H1 (cell line): ENCODE measurements at regions not wholly inside any gene's neighbourhood (a gene's known extent, or its start where the extent isn't known, plus 50 kb on each side); places are given as distances from the start of the nearest gene placed in this dataset.

ENCODE experiments used
- CTCF ChIA-PET: fragments of 300-600 bp; sonication (Branson Sonifier 250); formaldehyde crosslinking; loops from one replicate; lab custom pipeline; 2021; ENCODE audit not compliant: partially characterized antibody; lab: Charles Lee
- POLR2A ChIA-PET: fragments of 300-600 bp; sonication (Branson Sonifier 250); formaldehyde crosslinking; loops from one replicate; lab custom pipeline; 2021; ENCODE audit warnings: inconsistent platforms; ENCODE audit not compliant: partially characterized antibody; lab: Charles Lee
- DNase-seq, 2 experiments: peaks; one replicate each; pipeline versions ENCODE4 v3.0.0 to v3.0.0-alpha.2; 2010 to 2022; ENCODE audit warnings: low spot score in 2 of 2, low read depth in 1 of 2, mixed read lengths in 1 of 2
- FAIRE-seq: peaks from 2 replicates; lab custom pipeline; 2011; peaks lifted over from hg19 to GRCh38; lab: Jason Lieb, UNC
- H2AFZ ChIP-seq: 2 replicates; pipeline ENCODE4 v1.8.1; 2012; ENCODE audit warnings: low read length, inconsistent platforms
- H2AK5ac ChIP-seq: 2 replicates; pipeline ENCODE4 v1.6.1; 2013; ENCODE audit warnings: low read depth, low read length
- H2BK120ac ChIP-seq: replicated peaks from 2 replicates; pipeline ENCODE3; 2013; ENCODE audit warnings: low read depth, low read length, inconsistent platforms
- H2BK12ac ChIP-seq: 2 replicates; pipeline ENCODE4 v1.6.1; 2013; ENCODE audit warnings: low read depth, low read length
- H2BK15ac ChIP-seq: 2 replicates; pipeline ENCODE4 v1.6.1; 2013; ENCODE audit warnings: low read length
- H2BK20ac ChIP-seq: 2 replicates; pipeline ENCODE4 v1.6.1; 2013; ENCODE audit warnings: low read length
- H2BK5ac ChIP-seq: 2 replicates; pipeline ENCODE4 v1.6.1; 2013; ENCODE audit warnings: low read depth, low read length
- H3K14ac ChIP-seq: 2 replicates; pipeline ENCODE4 v1.6.1; 2013; ENCODE audit warnings: inconsistent platforms; ENCODE audit not compliant: insufficient read length
- H3K18ac ChIP-seq: 2 replicates; pipeline ENCODE4 v1.6.1; 2013; ENCODE audit warnings: low read length; ENCODE audit errors: extremely low read depth
- H3K23ac ChIP-seq: 2 replicates; pipeline ENCODE4 v1.6.1; 2013; ENCODE audit warnings: inconsistent platforms; ENCODE audit not compliant: insufficient read length
- H3K23me2 ChIP-seq: 2 replicates; pipeline ENCODE4 v1.6.1; 2013; ENCODE audit warnings: low read depth, low read length
- H3K27ac ChIP-seq: 2 replicates; pipeline ENCODE4 v1.6.1; 2011; ENCODE audit warnings: low read depth, low read length, inconsistent platforms
- H3K27me3 ChIP-seq, 4 experiments: replicated peaks in 1 of 4; 1 replicate in 1 of 4; 2 replicates in 3 of 4; pipeline versions ENCODE4 v1.6.1 to v1.8.1; 2011 to 2013; ENCODE audit warnings: low read length in 3 of 4, mild to moderate bottlenecking in 3 of 4, inconsistent platforms in 2 of 4, mixed read lengths in 2 of 4, moderate library complexity in 1 of 4; ENCODE audit not compliant: control insufficient read depth in 3 of 4, insufficient read depth in 3 of 4; ENCODE audit errors: extremely low read depth in 1 of 4
- H3K36me3 ChIP-seq, 4 experiments: 2 replicates each; pipeline versions ENCODE4 v1.6.1 to v1.8.1; 2011 to 2013; ENCODE audit warnings: mild to moderate bottlenecking in 4 of 4, low read length in 3 of 4, moderate library complexity in 2 of 4, control low read depth in 1 of 4, inconsistent platforms in 1 of 4; ENCODE audit not compliant: insufficient read depth in 4 of 4, control insufficient read depth in 2 of 4
- H3K4ac ChIP-seq: replicated peaks from 2 replicates; pipeline ENCODE3; 2013; ENCODE audit warnings: low read length, low read depth, mixed read lengths, inconsistent platforms; ENCODE audit not compliant: insufficient read length
- H3K4me1 ChIP-seq, 4 experiments: replicated peaks in 1 of 4; 1 replicate in 1 of 4; 2 replicates in 3 of 4; pipeline versions ENCODE4 v1.6.1 to v1.8.1; 2011 to 2013; ENCODE audit warnings: low read length in 3 of 4, inconsistent platforms in 2 of 4, mixed read lengths in 1 of 4; ENCODE audit not compliant: insufficient read depth in 4 of 4, control insufficient read depth in 3 of 4
- H3K4me2 ChIP-seq, 2 experiments: 2 replicates each; pipeline versions ENCODE4 v1.6.1 to v1.8.1; 2011 to 2013; ENCODE audit warnings: low read depth in 2 of 2, low read length in 2 of 2, control low read depth in 1 of 2, inconsistent platforms in 1 of 2, mild to moderate bottlenecking in 1 of 2; ENCODE audit not compliant: insufficient read depth in 1 of 2
- H3K4me3 ChIP-seq, 4 experiments: fragments of 200-600, 300-600 bp in 1 of 4; sonication (generic), shearing (Covaris generic), sonication (Bioruptor Twin) in 1 of 4; 2 replicates each; pipeline versions ENCODE4 v1.5.1 to v1.8.1; 2011 to 2016; ENCODE audit warnings: low read length in 4 of 4, low read depth in 3 of 4, control low read depth in 2 of 4, inconsistent platforms in 2 of 4, mild to moderate bottlenecking in 2 of 4, mixed read lengths in 1 of 4, moderate library complexity in 1 of 4; ENCODE audit not compliant: insufficient read depth in 2 of 4; ENCODE audit errors: extremely low read depth in 1 of 4
- H3K56ac ChIP-seq: replicated peaks from 2 replicates; pipeline ENCODE3; 2013; ENCODE audit warnings: low read depth, mild to moderate bottlenecking, mixed read lengths, low read length, inconsistent platforms; ENCODE audit not compliant: insufficient read length
- H3K79me1 ChIP-seq: 2 replicates; pipeline ENCODE4 v1.6.1; 2013; ENCODE audit warnings: low read depth, low read length, control low read depth
- H3K79me2 ChIP-seq, 2 experiments: 2 replicates each; pipeline versions ENCODE4 v1.6.1 to v1.8.1; 2012 to 2013; ENCODE audit warnings: low read length in 2 of 2, mild to moderate bottlenecking in 2 of 2, inconsistent platforms in 1 of 2; ENCODE audit not compliant: insufficient read depth in 2 of 2, control insufficient read depth in 1 of 2
- H3K9ac ChIP-seq, 4 experiments: replicated peaks in 1 of 4; 1 replicate in 1 of 4; 2 replicates in 3 of 4; pipeline versions ENCODE4 v1.6.1 to v1.8.1; 2011 to 2013; ENCODE audit warnings: low read depth in 3 of 4, low read length in 3 of 4, control low read depth in 2 of 4, mild to moderate bottlenecking in 2 of 4, moderate library complexity in 2 of 4, inconsistent platforms in 1 of 4; ENCODE audit errors: extremely low read depth in 1 of 4
- H3K9me3 ChIP-seq, 2 experiments: 2 replicates each; pipeline versions ENCODE4 v1.6.1 to v1.8.1; 2012 to 2013; ENCODE audit warnings: mild to moderate bottlenecking in 2 of 2, moderate library complexity in 2 of 2, control low read depth in 1 of 2, inconsistent platforms in 1 of 2, low read depth in 1 of 2, low read length in 1 of 2, mixed read lengths in 1 of 2; ENCODE audit not compliant: insufficient read depth in 2 of 2
- H4K20me1 ChIP-seq, 2 experiments: replicated peaks in 1 of 2; 2 replicates each; pipeline versions ENCODE3 to v1.8.1; 2011 to 2013; ENCODE audit warnings: inconsistent platforms in 2 of 2, low read length in 2 of 2, mild to moderate bottlenecking in 1 of 2; ENCODE audit not compliant: insufficient read depth in 2 of 2, control insufficient read depth in 1 of 2
- H4K5ac ChIP-seq: 2 replicates; pipeline ENCODE4 v1.6.1; 2013; ENCODE audit warnings: low read length, low read depth, mixed read lengths, inconsistent platforms; ENCODE audit not compliant: insufficient read length
- H4K8ac ChIP-seq: 2 replicates; pipeline ENCODE4 v1.8.0; 2013; ENCODE audit warnings: mild to moderate bottlenecking, moderate library complexity, low read length, inconsistent platforms; ENCODE audit not compliant: insufficient read depth; ENCODE audit errors: extremely low read depth
- H4K91ac ChIP-seq: replicated peaks from 2 replicates; pipeline ENCODE3; 2013; ENCODE audit warnings: low read length, mixed read lengths, inconsistent platforms; ENCODE audit not compliant: insufficient read length
- FOSL1 ChIP-seq: IDR thresholded peaks from 2 replicates; pipeline ENCODE4 v1.6.1; 2011; ENCODE audit warnings: mild to moderate bottlenecking, low read depth, low read length, moderate library complexity; ENCODE audit not compliant: insufficient read depth
- GTF2F1 ChIP-seq: IDR thresholded peaks from 2 replicates; pipeline ENCODE4 v1.6.1; 2012; ENCODE audit warnings: low read depth, low read length, improper control_type of control experiment, borderline replicate concordance
- KDM1A ChIP-seq: fragments of 200-600, 300-600 bp; sonication (generic); IDR thresholded peaks from 2 replicates; pipeline ENCODE4 v1.7.1; 2016; ENCODE audit warnings: mild to moderate bottlenecking, low read length, borderline replicate concordance
- NANOG ChIP-seq: IDR thresholded peaks from 2 replicates; pipeline ENCODE4 v1.6.1; 2011; ENCODE audit warnings: low read length, low read depth, mild to moderate bottlenecking, inconsistent platforms; ENCODE audit not compliant: insufficient read depth, poor library complexity, severe bottlenecking
- POLR2A ChIP-seq, 2 experiments: IDR thresholded peaks; 1 replicate in 1 of 2; 2 replicates in 1 of 2; pipeline ENCODE4 v1.6.1; 2011; ENCODE audit warnings: low read depth in 2 of 2, low read length in 2 of 2, mild to moderate bottlenecking in 2 of 2; ENCODE audit errors: control extremely low read depth in 1 of 2
- TAF7 ChIP-seq: optimal IDR thresholded peaks from 2 replicates; pipeline ENCODE3; 2011; ENCODE audit warnings: low read depth, mild to moderate bottlenecking, inconsistent platforms, low read length, moderate library complexity, borderline replicate concordance
- TCF12 ChIP-seq: IDR thresholded peaks from 2 replicates; pipeline ENCODE4 v1.6.1; 2011; ENCODE audit warnings: low read depth, mild to moderate bottlenecking, low read length
- WGBS, 2 experiments: shearing (Covaris generic) in 1 of 2; methylation state at CpG; one replicate each; pipeline versions ENCODE4 v1.1.6 to v1.1.7; 2013 to 2015; ENCODE audit warnings: low lambda C conversion rate in 2 of 2, mixed read lengths in 2 of 2, inconsistent platforms in 1 of 2, low coverage in 1 of 2, missing lambda C conversion rate in 1 of 2; ENCODE audit not compliant: insufficient replicate concordance in 2 of 2, insufficient coverage in 1 of 2, insufficient read length in 1 of 2; ENCODE audit errors: extremely low coverage in 1 of 2, missing lambda C conversion rate in 1 of 2; 5-methylcytosine and 5-hydroxymethylcytosine counted together

GRCh38 chr5:93082981-93083380 lies 498.0 kb downstream of the NR2F1-AS1 start (continued):
- no peak for TF ChIP-seq GTF2F1

GRCh38 chr5:93079046-93079445 lies 502.0 kb downstream of the NR2F1-AS1 start:
- H3K4me2 ChIP-seq, result no peak overlapping the region
- no peak overlapping the region for H2BK5ac ChIP-seq
- no peak overlapping the region for H3K14ac ChIP-seq
- TF ChIP-seq FOSL1 (no peak), TAF7 (no peak), POLR2A (IDR thresholded peaks at IDR 0.05; ENCODE audit: control extremely low read depth in 1 of 2, low read depth in 2 of 2, low read length in 2 of 2) (no peak), NANOG (no peak), TCF12 (no peak), KDM1A (no peak)
- H3K23me2 ChIP-seq, result no peaks in the 10 kb centered on the region
- ChIA-PET POLR2A (no interaction called here), CTCF (no interaction called here)
- H3K56ac ChIP-seq, result no peak overlapping the region
- no peak overlapping the region for H2AFZ ChIP-seq
- H2AK5ac ChIP-seq, result no peak overlapping the region
- no peak for FAIRE-seq
- no peaks in the 10 kb centered on the region for H3K36me3 ChIP-seq
- no peaks in the 10 kb centered on the region for H3K4me1 ChIP-seq
- no peaks in the 10 kb centered on the region for H3K27me3 ChIP-seq
- H4K8ac ChIP-seq, result no peak overlapping the region
- no peak for DNase-seq
- no peak overlapping the region for H3K4me3 ChIP-seq
- no peak overlapping the region for H2BK15ac ChIP-seq
- no peak overlapping the region for H4K5ac ChIP-seq
- no peak overlapping the region for H3K27ac ChIP-seq
- no peak overlapping the region for H4K91ac ChIP-seq
- no peaks in the 10 kb centered on the region for H3K79me2 ChIP-seq
- no peak overlapping the region for H3K4ac ChIP-seq
- no peak overlapping the region for H3K9ac ChIP-seq
- no peaks in the 10 kb centered on the region for H4K20me1 ChIP-seq
- 89% methylated on average over 2 of the region's 2 CpGs; no CpG with 5 or more reads in 1 of the 2 experiments for WGBS, 2 experiments
- no peak overlapping the region for H3K23ac ChIP-seq
- no peaks in the 10 kb centered on the region for H3K9me3 ChIP-seq
- H2BK12ac ChIP-seq, result no peak overlapping the region
- H2BK120ac ChIP-seq, result no peak overlapping the region
- no peak overlapping the region for H3K18ac ChIP-seq
- H3K79me1 ChIP-seq, result no peaks in the 10 kb centered on the region
- no peak overlapping the region for H2BK20ac ChIP-seq
